ENCODE measurements at regions not wholly inside any gene's neighbourhood (a gene's known extent, or its start where the extent isn't known, plus 50 kb on each side); places are given as distances from the start of the nearest gene placed in this dataset.
"Not testable (repeated sequence)": the region's sequence is repeated elsewhere in the genome, so short reads cannot be mapped to it uniquely, and the experiment has no call there.

DNA sequence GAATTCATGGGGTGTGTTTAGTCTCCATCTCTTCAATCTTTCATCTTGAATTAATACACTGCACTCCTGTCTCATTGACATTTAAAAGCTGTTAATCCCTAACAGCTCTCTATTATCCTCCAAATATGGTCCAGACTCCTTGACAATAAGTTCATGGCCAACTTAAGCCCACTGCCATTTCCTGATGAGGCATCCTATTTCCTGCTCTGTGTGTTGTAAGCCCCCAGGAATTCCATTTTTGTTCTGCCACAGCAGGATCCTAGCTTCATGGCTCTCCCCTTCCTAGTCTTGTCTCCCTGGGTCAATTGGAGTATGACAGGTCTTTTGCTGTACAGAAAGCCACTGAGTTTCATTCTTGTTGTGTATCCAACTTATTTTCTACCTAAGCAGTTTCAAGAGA, 218.8 kb downstream of the OTUD1 start:
- DNase-seq, result no peak
- H4K20me1 ChIP-seq (ENCODE audit: insufficient read depth), result no peaks in the 10 kb centered on the region

GRCh38 chr10:23671866-23672265, 233.0 kb downstream of the OTUD1 start:
- POLR2A ChIA-PET (ENCODE audit: unreplicated experiment); H3K9me2 ChIP-seq (ENCODE audit: insufficient read depth); H3K4me1 ChIP-seq (replicated peaks; ENCODE audit: insufficient read depth); H3K27ac ChIP-seq; CTCF ChIA-PET; DNase-seq; H3K4me3 ChIP-seq; H3K36me3 ChIP-seq (ENCODE audit: low read depth); BruUV-seq (replicated peaks); H3K27me3 ChIP-seq (ENCODE audit: insufficient read depth, low read depth); intact Hi-C loops (cut with micrococcal nuclease; ENCODE audit: unreplicated experiment); H3K79me2 ChIP-seq (ENCODE audit: low read depth); H2AFZ ChIP-seq; H3K9me3 ChIP-seq (ENCODE audit: insufficient read depth, low read depth); H3K4me2 ChIP-seq; H3F3A ChIP-seq (ENCODE audit: insufficient read depth, low read depth); H4K20me1 ChIP-seq (ENCODE audit: insufficient read depth): not testable (repeated sequence)

More for the DNA sequence above, 218.8 kb downstream of the OTUD1 start:
- Histone ChIP-seq H3K36me3 (ENCODE audit: low read depth) (no peaks in the 10 kb centered on the region), H3K4me1 (replicated peaks; ENCODE audit: insufficient read depth) (no peaks in the 10 kb centered on the region), H3F3A (ENCODE audit: insufficient read depth, low read depth) (no peaks in the 10 kb centered on the region), H3K4me3 (no peak overlapping the region), H3K27ac (no peak overlapping the region), H3K27me3 (ENCODE audit: insufficient read depth, low read depth) (peaks cover 7% of the 10 kb centered on the region; the same call in 1 of the 2 replicates), H2AFZ (no peak overlapping the region), H3K4me2 (no peak overlapping the region), H3K79me2 (ENCODE audit: low read depth) (no peaks in the 10 kb centered on the region), H3K9me3 (ENCODE audit: insufficient read depth, low read depth) (no peaks in the 10 kb centered on the region), H3K9me2 (ENCODE audit: insufficient read depth) (no peaks in the 10 kb centered on the region)
- POLR2A ChIA-PET (ENCODE audit: unreplicated experiment), result no interaction called here
- TF ChIP-seq EZH2 (IDR thresholded peaks at IDR 0.05; ENCODE audit: low read depth) (no peak), CTCF (conservative IDR thresholded peaks at IDR 0.05) (no peak)
- intact Hi-C loops (cut with micrococcal nuclease; ENCODE audit: unreplicated experiment), result no loop called here
- no TSS peak for BruUV-seq (replicated peaks)
- CTCF ChIA-PET, result no interaction called here

DNA sequence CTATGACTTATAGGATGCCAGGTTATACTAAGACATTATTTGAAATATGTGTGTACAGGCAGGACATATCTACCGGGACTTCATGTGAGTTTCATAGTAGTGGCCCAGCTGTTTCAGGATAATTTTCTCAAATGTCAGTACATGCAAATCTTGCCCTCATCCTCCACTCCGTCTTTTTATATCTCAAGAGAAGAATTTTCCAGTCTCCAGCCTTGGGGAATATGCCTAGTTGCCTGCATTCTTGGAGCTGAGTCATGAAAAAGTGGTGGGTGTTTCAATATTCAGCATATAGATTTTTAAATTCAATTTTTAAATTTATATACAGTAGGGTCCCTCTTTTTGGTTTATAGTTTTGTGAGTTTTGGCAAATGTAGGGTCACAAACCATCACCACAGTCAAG, 236.7 kb downstream of the OTUD1 start:
- no peaks in the 10 kb centered on the region for H3F3A ChIP-seq (ENCODE audit: insufficient read depth, low read depth)
- no peak overlapping the region for H2AFZ ChIP-seq
- H4K20me1 ChIP-seq (ENCODE audit: insufficient read depth), result no peaks in the 10 kb centered on the region
- CTCF ChIA-PET, result no interaction called here
- no peak overlapping the region for H3K27ac ChIP-seq
- POLR2A ChIA-PET (ENCODE audit: unreplicated experiment), result no interaction called here
- no peaks in the 10 kb centered on the region for H3K9me2 ChIP-seq (ENCODE audit: insufficient read depth)
- H3K36me3 ChIP-seq (ENCODE audit: low read depth), result no peaks in the 10 kb centered on the region
- no peaks in the 10 kb centered on the region for H3K9me3 ChIP-seq (ENCODE audit: insufficient read depth, low read depth)
- no peak overlapping the region for H3K4me3 ChIP-seq
- DNase-seq, result no peak
- no peak overlapping the region for H3K4me2 ChIP-seq
- intact Hi-C loops (cut with micrococcal nuclease; ENCODE audit: unreplicated experiment), result no loop called here
- 0 out of 2 replicates have a peak, but pooled peaks cover 5% of the 10 kb centered on the region for H3K27me3 ChIP-seq (ENCODE audit: insufficient read depth, low read depth)
- H3K4me1 ChIP-seq (replicated peaks; ENCODE audit: insufficient read depth), result no peaks in the 10 kb centered on the region
- H3K79me2 ChIP-seq (ENCODE audit: low read depth), result no peaks in the 10 kb centered on the region
- no TSS peak for BruUV-seq (replicated peaks)
- TF ChIP-seq CTCF (conservative IDR thresholded peaks at IDR 0.05) (no peak), EZH2 (IDR thresholded peaks at IDR 0.05; ENCODE audit: low read depth) (no peak)

GRCh38 chr10:23676296-23676695, 237.4 kb downstream of the OTUD1 start:
- Histone ChIP-seq H3K27me3 (ENCODE audit: insufficient read depth, low read depth) (0 out of 2 replicates have a peak, but pooled peaks cover 5% of the 10 kb centered on the region), H3F3A (ENCODE audit: insufficient read depth, low read depth) (no peaks in the 10 kb centered on the region), H3K4me3 (no peak overlapping the region), H4K20me1 (ENCODE audit: insufficient read depth) (no peaks in the 10 kb centered on the region), H3K36me3 (ENCODE audit: low read depth) (no peaks in the 10 kb centered on the region), H3K27ac (no peak overlapping the region), H3K4me1 (replicated peaks; ENCODE audit: insufficient read depth) (no peaks in the 10 kb centered on the region), H3K79me2 (ENCODE audit: low read depth) (no peaks in the 10 kb centered on the region), H3K9me3 (ENCODE audit: insufficient read depth, low read depth) (no peaks in the 10 kb centered on the region), H3K9me2 (ENCODE audit: insufficient read depth) (no peaks in the 10 kb centered on the region), H2AFZ (no peak overlapping the region), H3K4me2 (no peak overlapping the region)
- POLR2A ChIA-PET (ENCODE audit: unreplicated experiment), result no interaction called here
- TF ChIP-seq CTCF (conservative IDR thresholded peaks at IDR 0.05) (no peak), EZH2 (IDR thresholded peaks at IDR 0.05; ENCODE audit: low read depth) (no peak)
- DNase-seq, result no peak
- CTCF ChIA-PET, result no interaction called here
- no TSS peak for BruUV-seq (replicated peaks)
- intact Hi-C loops (cut with micrococcal nuclease; ENCODE audit: unreplicated experiment), result no loop called here
